ENCODE measurements at regions not wholly inside any gene's neighbourhood (a gene's known extent, or its start where the extent isn't known, plus 50 kb on each side); places are given as distances from the start of the nearest gene placed in this dataset.

- TF ChIP-seq EZH2 (IDR thresholded peaks at IDR 0.05; ENCODE audit: insufficient read depth, poor library complexity, severe bottlenecking): no peak
- no peak for TF ChIP-seq EZH2phosphoT487 (IDR thresholded peaks at IDR 0.05; ENCODE audit: insufficient read depth, low read depth)
These were observed 293.8 kb downstream of the ELAVL2 start for GRCh38 chr9:23532282-23532681.
